ENCODE measurements at regions not wholly inside any gene's neighbourhood (a gene's known extent, or its start where the extent isn't known, plus 50 kb on each side); places are given as distances from the start of the nearest gene placed in this dataset.
"Not testable (repeated sequence)": the region's sequence is repeated elsewhere in the genome, so short reads cannot be mapped to it uniquely, and the experiment has no call there.

GRCh38 chr16:27660507-27660906 lies 110.6 kb downstream of the KATNIP start:
- no peaks in the 10 kb centered on the region for H3K9me3 ChIP-seq (ENCODE audit: control insufficient read depth in 1 of 2, insufficient read depth in 1 of 2, low read depth in 1 of 2, low read length in 2 of 2)
- POLR2A ChIA-PET, result no interaction called here
- H3K4me1 ChIP-seq (ENCODE audit: control insufficient read depth in 1 of 2, insufficient read depth in 2 of 2, low read length in 2 of 2), result no peaks in the 10 kb centered on the region
- no peaks in the 10 kb centered on the region for H3K36me3 ChIP-seq (ENCODE audit: control insufficient read depth in 1 of 2, insufficient read depth in 2 of 2, low read length in 2 of 2)
- H3K4me2 ChIP-seq (ENCODE audit: low read length), result no peak overlapping the region
- H3K9me2 ChIP-seq (ENCODE audit: insufficient read depth), result no peaks in the 10 kb centered on the region
- H3K9ac ChIP-seq (ENCODE audit: low read length), result no peak overlapping the region
- TF ChIP-seq POLR2A (IDR thresholded peaks at IDR 0.05; ENCODE audit: borderline replicate concordance, extremely low read depth, insufficient read depth, insufficient read length), result no peak
- no peak for TF ChIP-seq TCF7L2 (IDR thresholded peaks at IDR 0.05; ENCODE audit: borderline replicate concordance, extremely low read depth, insufficient read depth, insufficient read length)
- no peak for TF ChIP-seq SP1 (IDR thresholded peaks at IDR 0.05; ENCODE audit: low read depth)
- TF ChIP-seq SIN3A (IDR thresholded peaks at IDR 0.05; ENCODE audit: low read depth), result no peak
- TF ChIP-seq ZFX (IDR thresholded peaks at IDR 0.05), result no peak
- TF ChIP-seq JUND (IDR thresholded peaks at IDR 0.05), result no peak
- TF ChIP-seq EGR1 (IDR thresholded peaks at IDR 0.05; ENCODE audit: low read depth), result no peak
- no peak for TF ChIP-seq ZNF274 (IDR thresholded peaks at IDR 0.05; ENCODE audit: low read depth, low read length)
- no peak for TF ChIP-seq POLR2AphosphoS5 (IDR thresholded peaks at IDR 0.05; ENCODE audit: low read depth, low read length)
- no peak for TF ChIP-seq SRF (IDR thresholded peaks at IDR 0.05; ENCODE audit: low read depth)
- no peak for TF ChIP-seq CBX3 (IDR thresholded peaks at IDR 0.05; ENCODE audit: low read depth)
- no peak for TF ChIP-seq ELF1 (IDR thresholded peaks at IDR 0.05; ENCODE audit: borderline replicate concordance, low read depth)
- no peaks in the 10 kb centered on the region for H4K20me1 ChIP-seq (ENCODE audit: insufficient read depth)
- H3K27me3 ChIP-seq (ENCODE audit: insufficient read depth, low read length), result no peaks in the 10 kb centered on the region
- no peak overlapping the region for H2AFZ ChIP-seq (ENCODE audit: low read depth, low read length, poor library complexity, severe bottlenecking)
- CTCF ChIA-PET, result no interaction called here
- BruUV-seq (replicated peaks), result no TSS peak
- H3K27ac ChIP-seq (ENCODE audit: low read depth, low read length), result no peak overlapping the region
- intact Hi-C loops (cut with micrococcal nuclease), result no loop called here
- ATAC-seq (no peak), DNase-seq (ENCODE audit: low read depth, low spot score) (no peak)
- H3K4me3 ChIP-seq (replicated peaks in 1 of 2; ENCODE audit: low read depth in 1 of 2, low read length in 2 of 2), result no peak overlapping the region
- no peaks in the 10 kb centered on the region for H3K79me2 ChIP-seq (ENCODE audit: insufficient read depth, low read length)
- RAD21 ChIA-PET (ENCODE audit: low non-redundant PET in 1 of 2, low total read pairs in 2 of 2, uncharacterized antibody in 2 of 2, unreplicated experiment in 2 of 2), result interaction anchor here in 1 of 2 experiments (0.7 kb wide), 1 partner anchor 20 kb away, joined by 3 read pairs; no protein-coding TSS in a partner anchor

GRCh38 chr16:27663235-27663634 lies 113.3 kb downstream of the KATNIP start:
- RAD21 ChIA-PET (ENCODE audit: low non-redundant PET in 1 of 2, low total read pairs in 2 of 2, uncharacterized antibody in 2 of 2, unreplicated experiment in 2 of 2); H3K36me3 ChIP-seq (ENCODE audit: control insufficient read depth in 1 of 2, insufficient read depth in 2 of 2, low read length in 2 of 2); H3K9ac ChIP-seq (ENCODE audit: low read length); H3K4me3 ChIP-seq (replicated peaks in 1 of 2; ENCODE audit: low read depth in 1 of 2, low read length in 2 of 2); intact Hi-C loops (cut with micrococcal nuclease); H3K79me2 ChIP-seq (ENCODE audit: insufficient read depth, low read length); ATAC-seq; H3K27ac ChIP-seq (ENCODE audit: low read depth, low read length); H4K20me1 ChIP-seq (ENCODE audit: insufficient read depth); H3K27me3 ChIP-seq (ENCODE audit: insufficient read depth, low read length); H3K4me2 ChIP-seq (ENCODE audit: low read length); H3K9me2 ChIP-seq (ENCODE audit: insufficient read depth); POLR2A ChIA-PET; H2AFZ ChIP-seq (ENCODE audit: low read depth, low read length, poor library complexity, severe bottlenecking); CTCF ChIA-PET; BruUV-seq (replicated peaks); DNase-seq (ENCODE audit: low read depth, low spot score); H3K9me3 ChIP-seq (ENCODE audit: control insufficient read depth in 1 of 2, insufficient read depth in 1 of 2, low read depth in 1 of 2, low read length in 2 of 2); H3K4me1 ChIP-seq (ENCODE audit: control insufficient read depth in 1 of 2, insufficient read depth in 2 of 2, low read length in 2 of 2): not testable (repeated sequence)
